SK-N-SH (cell line): ENCODE measurements at regions not wholly inside any gene's neighbourhood (a gene's known extent, or its start where the extent isn't known, plus 50 kb on each side); places are given as distances from the start of the nearest gene placed in this dataset.

Experiments used
- CTCF ChIA-PET: fragments of 300-600, 350-600 bp; formaldehyde crosslinking; extraction: SDS; loops from one replicate; lab custom pipeline; 2021; lab: Yijun Ruan, JAX
- POLR2A ChIA-PET: fragments of 350-600 bp; sonication (Branson Sonifier 250); formaldehyde crosslinking; extraction: SDS; loops from one replicate; lab custom pipeline; 2020; ENCODE audit warnings: antibody characterized with exemption, inconsistent platforms; lab: Yijun Ruan, JAX
- DNase-seq: peaks from one replicate; pipeline ENCODE4 v3.0.0; 2012
- H2AFZ ChIP-seq: fragments of 200-600 bp; sonication (generic); 2 replicates; pipeline ENCODE4 v1.8.1; 2016; ENCODE audit warnings: antibody characterized with exemption, mild to moderate bottlenecking, low read depth
- H3F3A ChIP-seq: fragments of 200-600 bp; sonication (generic); replicated peaks from 2 replicates; pipeline ENCODE3; 2016; ENCODE audit warnings: antibody characterized with exemption, mild to moderate bottlenecking; ENCODE audit not compliant: insufficient read depth
- H3K27ac ChIP-seq, 2 experiments: fragments of 200-500 bp in 1 of 2; fragments of 200-600 bp in 1 of 2; sonication (Bioruptor generic) in 1 of 2; sonication (generic), shearing (Covaris generic) in 1 of 2; 2 replicates each; pipeline versions ENCODE4 v1.5.1 to v1.6.1; 2014 to 2016; ENCODE audit warnings: low read depth in 2 of 2, inconsistent platforms in 1 of 2, low read length in 1 of 2, mild to moderate bottlenecking in 1 of 2, mixed read lengths in 1 of 2
- H3K27me3 ChIP-seq: fragments of 200-600 bp; sonication (generic), shearing (Covaris generic); 2 replicates; pipeline ENCODE4 v1.6.1; 2016; ENCODE audit warnings: mixed run types; ENCODE audit not compliant: insufficient read depth
- H3K36me3 ChIP-seq, 2 experiments: fragments of 200-500 bp in 1 of 2; fragments of 200-600 bp in 1 of 2; sonication (Bioruptor generic) in 1 of 2; sonication (generic) in 1 of 2; replicated peaks in 1 of 2; 2 replicates each; pipeline versions ENCODE3 to v1.5.1; 2014 to 2016; ENCODE audit warnings: low read length in 1 of 2, mild to moderate bottlenecking in 1 of 2; ENCODE audit not compliant: insufficient read depth in 2 of 2, control insufficient read depth in 1 of 2
- H3K4me1 ChIP-seq, 2 experiments: fragments of 200-500 bp in 1 of 2; fragments of 200-600 bp in 1 of 2; sonication (Bioruptor generic) in 1 of 2; sonication (generic), shearing (Covaris generic) in 1 of 2; 2 replicates each; pipeline versions ENCODE4 v1.5.1 to v1.6.1; 2014 to 2016; ENCODE audit warnings: low read depth in 1 of 2, low read length in 1 of 2, mixed run types in 1 of 2; ENCODE audit not compliant: insufficient read depth in 2 of 2, control insufficient read depth in 1 of 2
- H3K4me2 ChIP-seq: fragments of 200-600 bp; sonication (generic), shearing (Covaris generic); 2 replicates; pipeline ENCODE4 v1.6.1; 2017; ENCODE audit warnings: mixed run types
- H3K4me3 ChIP-seq, 2 experiments: fragments of 200-500 bp in 1 of 2; fragments of 200-600 bp in 1 of 2; sonication (Bioruptor generic) in 1 of 2; sonication (generic), shearing (Covaris generic) in 1 of 2; 2 replicates each; pipeline versions ENCODE4 v1.5.1 to v1.8.1; 2014 to 2016; ENCODE audit warnings: low read depth in 2 of 2, inconsistent platforms in 1 of 2, low read length in 1 of 2, mild to moderate bottlenecking in 1 of 2, mixed read lengths in 1 of 2, moderate library complexity in 1 of 2
- H3K79me2 ChIP-seq: fragments of 200-600 bp; sonication (generic); 2 replicates; pipeline ENCODE4 v1.8.1; 2017; ENCODE audit warnings: mild to moderate bottlenecking; ENCODE audit not compliant: insufficient read depth
- H3K9ac ChIP-seq: fragments of 200-600 bp; sonication (generic); 2 replicates; pipeline ENCODE4 v1.6.1; 2017; ENCODE audit warnings: mixed run types
- H3K9me2 ChIP-seq: fragments of 200-600 bp; sonication (generic); 2 replicates; pipeline ENCODE4 v1.6.1; 2017; ENCODE audit warnings: mixed run types
- H3K9me3 ChIP-seq: fragments of 200-600 bp; sonication (generic); 2 replicates; pipeline ENCODE4 v1.6.1; 2017; ENCODE audit warnings: mixed run types, mild to moderate bottlenecking, moderate library complexity
- H4K20me1 ChIP-seq: fragments of 200-600 bp; sonication (generic); 2 replicates; pipeline ENCODE4 v1.6.1; 2017; ENCODE audit warnings: mild to moderate bottlenecking, mixed run types; ENCODE audit not compliant: insufficient read depth
- ELF1 ChIP-seq: IDR thresholded peaks from 2 replicates; pipeline ENCODE4 v1.4.0; 2012
- EP300 ChIP-seq, 2 experiments: IDR thresholded peaks; 2 replicates each; pipeline versions ENCODE4 v1.4.0 to v1.6.1; 2012; ENCODE audit warnings: borderline replicate concordance in 1 of 2, low read depth in 1 of 2, low read length in 1 of 2
- FOSL2 ChIP-seq: IDR thresholded peaks from 2 replicates; pipeline ENCODE4 v1.4.0; 2012; ENCODE audit warnings: low read depth, mild to moderate bottlenecking, moderate library complexity, borderline replicate concordance
- FOXJ3 ChIP-seq: sonication (generic); formaldehyde crosslinking; IDR thresholded peaks from 2 replicates; pipeline ENCODE4 v1.5.1; 2020; ENCODE audit warnings: mild to moderate bottlenecking, missing genetic modification reagents
- FOXM1 ChIP-seq: IDR thresholded peaks from 2 replicates; pipeline ENCODE4 v1.4.0; 2012; ENCODE audit warnings: low read depth, mild to moderate bottlenecking
- GABPA ChIP-seq: IDR thresholded peaks from 2 replicates; pipeline ENCODE4 v1.4.0; 2012; ENCODE audit warnings: low read depth, mild to moderate bottlenecking
- GATA2 ChIP-seq: sonication (generic); formaldehyde crosslinking; IDR thresholded peaks from 2 replicates; pipeline ENCODE4 v1.5.0; 2020; ENCODE audit warnings: mild to moderate bottlenecking, missing genetic modification reagents
- JUND ChIP-seq: IDR thresholded peaks from 2 replicates; pipeline ENCODE4 v1.4.0; 2012
- MAX ChIP-seq: IDR thresholded peaks from 2 replicates; pipeline ENCODE4 v1.4.0; 2012; ENCODE audit warnings: low read depth
- MEF2A ChIP-seq: IDR thresholded peaks from 2 replicates; pipeline ENCODE4 v1.4.0; 2012; ENCODE audit warnings: low read depth, borderline replicate concordance
- MXI1 ChIP-seq: IDR thresholded peaks from 2 replicates; pipeline ENCODE4 v1.6.1; 2012; ENCODE audit warnings: mild to moderate bottlenecking, low read depth, low read length, improper control_type of control experiment
- NFIC ChIP-seq: IDR thresholded peaks from 2 replicates; pipeline ENCODE4 v1.4.0; 2012; ENCODE audit warnings: borderline replicate concordance
- NRF1 ChIP-seq: IDR thresholded peaks from 2 replicates; pipeline ENCODE4 v1.6.1; 2012; ENCODE audit warnings: low read depth, mild to moderate bottlenecking, low read length
- PBX3 ChIP-seq: IDR thresholded peaks from 2 replicates; pipeline ENCODE4; 2012
- POLR2AphosphoS5 ChIP-seq: IDR thresholded peaks from 2 replicates; pipeline ENCODE4 v1.6.1; 2012; ENCODE audit warnings: low read depth, low read length
- RAD21 ChIP-seq: IDR thresholded peaks from 2 replicates; pipeline ENCODE4 v1.6.1; 2012; ENCODE audit warnings: mild to moderate bottlenecking, low read length
- RFX5 ChIP-seq: IDR thresholded peaks from 2 replicates; pipeline ENCODE4 v1.6.1; 2012; ENCODE audit warnings: mild to moderate bottlenecking, improper control_type of control experiment, low read length
- RXRA ChIP-seq: IDR thresholded peaks from 2 replicates; pipeline ENCODE4 v1.4.0; 2012; ENCODE audit warnings: low read depth, mild to moderate bottlenecking, borderline replicate concordance
- SMC3 ChIP-seq: IDR thresholded peaks from 2 replicates; pipeline ENCODE4 v1.6.1; 2012; ENCODE audit warnings: low read depth, low read length, improper control_type of control experiment
- TAF1 ChIP-seq: IDR thresholded peaks from 2 replicates; pipeline ENCODE4 v1.6.1; 2012; ENCODE audit warnings: low read depth, mild to moderate bottlenecking, low read length, moderate library complexity, borderline replicate concordance
- TCF12 ChIP-seq: IDR thresholded peaks from 2 replicates; pipeline ENCODE4 v1.4.0; 2012
- WGBS: methylation state at CpG from one replicate; pipeline ENCODE4 v1.1.6; 2017; ENCODE audit warnings: low lambda C conversion rate; 5-methylcytosine and 5-hydroxymethylcytosine counted together
- TF ChIP-seq, protein P1 (sequence below): fragments of 150-350 bp; IDR thresholded peaks from 2 replicates; pipeline ENCODE4 v1.6.1; 2016; ENCODE audit warnings: mild to moderate bottlenecking, low read depth, low read length

- POLR2A ChIA-PET = no interaction called here
- Histone ChIP-seq H3K4me2 (no peak overlapping the region), H3K27me3 (no peaks in the 10 kb centered on the region; the same call in 1 of the 2 replicates), H2AFZ (no peak overlapping the region), H4K20me1 (no peaks in the 10 kb centered on the region), H3F3A (no peaks in the 10 kb centered on the region), H3K27ac (no peak overlapping the region), H3K36me3 (no peaks in the 10 kb centered on the region), H3K9ac (no peak overlapping the region), H3K9me2 (no peaks in the 10 kb centered on the region), H3K9me3 (no peaks in the 10 kb centered on the region), H3K79me2 (no peaks in the 10 kb centered on the region), H3K4me1 (no peaks in the 10 kb centered on the region), H3K4me3 (no peak overlapping the region)
- TF ChIP-seq MEF2A (no peak), GABPA (no peak), NRF1 (no peak), FOXM1 (no peak), TAF1 (no peak), TCF12 (no peak), POLR2AphosphoS5 (no peak), GATA2 (CRISPR knock-in tag) (no peak), EP300 (IDR thresholded peaks at IDR 0.05; ENCODE audit: borderline replicate concordance in 1 of 2, low read depth in 1 of 2, low read length in 1 of 2) (no peak), RXRA (no peak), FOXJ3 (CRISPR knock-in tag) (no peak), ELF1 (no peak), JUND (no peak), PBX3 (no peak), FOSL2 (no peak), MXI1 (no peak), RFX5 (no peak), MAX (no peak), SMC3 (no peak)
- no peak for DNase-seq
- CTCF ChIA-PET = no interaction called here
- WGBS = 20% methylated on average over 6 of the region's 6 CpGs
Observed at GRCh38 chr4:83931659-83932438, 395.9 kb downstream of the GPAT3 start.

DNA sequence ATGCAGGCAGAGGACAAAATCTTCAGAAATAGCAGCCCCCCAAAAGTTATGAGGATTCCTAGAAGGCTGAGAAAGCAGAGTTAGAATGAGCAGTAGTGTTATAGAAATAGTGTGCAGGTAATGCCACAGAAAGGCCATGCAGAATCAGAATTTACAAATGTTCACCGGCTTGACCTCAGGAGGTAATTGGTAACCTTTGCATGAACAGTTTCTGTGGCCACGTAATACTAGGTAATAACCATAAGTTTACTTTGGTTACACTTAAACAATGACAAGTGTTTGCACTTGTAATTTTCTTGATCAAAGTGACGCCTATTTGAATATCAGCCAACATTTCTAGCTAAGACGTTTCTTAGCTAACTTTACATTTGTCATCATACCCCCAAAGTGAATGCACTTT lies 393.6 kb downstream of the GPAT3 start:
- Histone ChIP-seq H3K9ac (no peak overlapping the region), H3K79me2 (no peaks in the 10 kb centered on the region)
- CTCF ChIA-PET = interaction anchor here (0.9 kb wide), 1 partner anchor 61 kb away, joined by 3 read pairs; no protein-coding TSS in a partner anchor
- TF ChIP-seq, protein P1, sequence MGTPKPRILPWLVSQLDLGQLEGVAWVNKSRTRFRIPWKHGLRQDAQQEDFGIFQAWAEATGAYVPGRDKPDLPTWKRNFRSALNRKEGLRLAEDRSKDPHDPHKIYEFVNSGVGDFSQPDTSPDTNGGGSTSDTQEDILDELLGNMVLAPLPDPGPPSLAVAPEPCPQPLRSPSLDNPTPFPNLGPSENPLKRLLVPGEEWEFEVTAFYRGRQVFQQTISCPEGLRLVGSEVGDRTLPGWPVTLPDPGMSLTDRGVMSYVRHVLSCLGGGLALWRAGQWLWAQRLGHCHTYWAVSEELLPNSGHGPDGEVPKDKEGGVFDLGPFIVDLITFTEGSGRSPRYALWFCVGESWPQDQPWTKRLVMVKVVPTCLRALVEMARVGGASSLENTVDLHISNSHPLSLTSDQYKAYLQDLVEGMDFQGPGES = no peak
- TF ChIP-seq POLR2AphosphoS5 = no peak
- TF ChIP-seq GABPA = no peak
- TF ChIP-seq NFIC = no peak
- no peak for TF ChIP-seq JUND
- TF ChIP-seq FOXJ3 (CRISPR knock-in tag) = no peak
- no peak for TF ChIP-seq RAD21
- TF ChIP-seq MXI1 = no peak
- TF ChIP-seq SMC3 = no peak
- no peak for TF ChIP-seq NRF1
- no peak for TF ChIP-seq FOXM1
- TF ChIP-seq, all 33 proteins: peak for 0
- no peaks in the 10 kb centered on the region for H3K9me3 ChIP-seq
- H2AFZ ChIP-seq = no peak overlapping the region
- no peaks in the 10 kb centered on the region; the same call in 1 of the 2 replicates for H3K27me3 ChIP-seq
- 9% methylated on average over 4 of the region's 4 CpGs for WGBS
- no peaks in the 10 kb centered on the region for H3F3A ChIP-seq
- no peaks in the 10 kb centered on the region for H3K4me1 ChIP-seq
- DNase-seq = no peak
- no peaks in the 10 kb centered on the region for H3K9me2 ChIP-seq
- no peak overlapping the region for H3K27ac ChIP-seq
- no peak overlapping the region for H3K4me2 ChIP-seq
- POLR2A ChIA-PET = no interaction called here
- no peaks in the 10 kb centered on the region for H4K20me1 ChIP-seq
- H3K36me3 ChIP-seq = no peaks in the 10 kb centered on the region
- no peak overlapping the region for H3K4me3 ChIP-seq
